Ascending aorta (tissue), 2 donors: ENCODE measurements at regions not wholly inside any gene's neighbourhood (a gene's known extent, or its start where the extent isn't known, plus 50 kb on each side); places are given as distances from the start of the nearest gene placed in this dataset.
"Not testable (repeated sequence)": the region's sequence is repeated elsewhere in the genome, so short reads cannot be mapped to it uniquely, and the experiment has no call there.

ENCODE experiments used
- DNase-seq, 2 donors: peaks; one replicate each; pipeline ENCODE4 v3.0.0-alpha.2; 2019; ENCODE audit warnings: low spot score in 2 of 2
- H3K27ac ChIP-seq, 2 donors: fragments of 200-600 bp; sonication (generic); one replicate each; pipeline ENCODE4 v1.5.1; 2016 to 2017; ENCODE audit warnings: mild to moderate bottlenecking in 1 of 2
- H3K27me3 ChIP-seq: fragments of 200-600 bp; sonication (generic); one replicate; pipeline ENCODE4 v1.5.1; 2017
- H3K36me3 ChIP-seq, 2 donors: fragments of 200-600 bp; sonication (generic); one replicate each; pipeline ENCODE4 v1.5.1; 2016
- H3K4me1 ChIP-seq, 2 donors: fragments of 200-600 bp; sonication (generic); one replicate each; pipeline ENCODE4 v1.5.1; 2016 to 2017; ENCODE audit warnings: mild to moderate bottlenecking in 1 of 2
- H3K4me3 ChIP-seq, 2 donors: fragments of 200-600 bp; sonication (generic); one replicate each; pipeline ENCODE4 v1.5.1; 2016 to 2017; ENCODE audit warnings: mild to moderate bottlenecking in 1 of 2
- H3K9me3 ChIP-seq, 2 donors: fragments of 200-600 bp; sonication (generic); one replicate each; pipeline ENCODE4 v1.5.1; 2016
- CTCF ChIP-seq, 3 experiments: fragments of 200-600 bp in 2 of 3; fragments of 450-650 bp in 1 of 3; sonication (generic) in 2 of 3; IDR thresholded peaks; one replicate each; pipeline ENCODE4 v1.5.1; 2016 to 2019; ENCODE audit warnings: antibody characterized with exemption in 3 of 3, mild to moderate bottlenecking in 1 of 3, moderate library complexity in 1 of 3
- intact Hi-C: fragments of 100-400 bp; cut with DNase I; formaldehyde crosslinking; loops from one replicate; pipeline ENCODE4 v1.15.1; 2023

- no peak for TF ChIP-seq CTCF (IDR thresholded peaks at IDR 0.05)
- Histone ChIP-seq H3K27ac (no peak overlapping the region), H3K9me3 (no peaks in the 10 kb centered on the region), H3K4me3 (no peak overlapping the region), H3K27me3 (no peaks in the 10 kb centered on the region), H3K36me3 (no peaks in the 10 kb centered on the region), H3K4me1 (no peaks in the 10 kb centered on the region)
- no peak for DNase-seq
- intact Hi-C loops = no loop called here
Measured at GRCh38 chr6:115190534-115190933, 847.7 kb upstream of the HS3ST5 start.

GRCh38 chr6:115175456-115175855, 832.6 kb upstream of the HS3ST5 start:
- H3K36me3 ChIP-seq, intact Hi-C loops: not testable (repeated sequence)

GRCh38 chr6:115165912-115166311, 823.1 kb upstream of the HS3ST5 start:
- DNase-seq, H3K36me3 ChIP-seq, H3K9me3 ChIP-seq, H3K4me3 ChIP-seq, H3K4me1 ChIP-seq, intact Hi-C loops, H3K27ac ChIP-seq, H3K27me3 ChIP-seq: not testable (repeated sequence)

More at GRCh38 chr6:115175456-115175855, 832.6 kb upstream of the HS3ST5 start:
- not testable (repeated sequence) for H3K27ac ChIP-seq, H3K27me3 ChIP-seq, H3K9me3 ChIP-seq, DNase-seq, H3K4me1 ChIP-seq, H3K4me3 ChIP-seq

GRCh38 chr6:115159733-115160132, 816.9 kb upstream of the HS3ST5 start:
- H3K4me1 ChIP-seq = no peaks in the 10 kb centered on the region
- DNase-seq = no peak

GRCh38 chr6:115137910-115138309, 795.1 kb upstream of the HS3ST5 start:
- intact Hi-C loops = no loop called here
- Histone ChIP-seq H3K4me1 (no peaks in the 10 kb centered on the region), H3K9me3 (no peaks in the 10 kb centered on the region), H3K27ac (no peak overlapping the region), H3K27me3 (no peaks in the 10 kb centered on the region), H3K36me3 (no peaks in the 10 kb centered on the region), H3K4me3 (no peak overlapping the region)
- no peak for DNase-seq
- TF ChIP-seq CTCF (IDR thresholded peaks at IDR 0.05) = no peak

More at GRCh38 chr6:115159733-115160132, 816.9 kb upstream of the HS3ST5 start:
- intact Hi-C loops = no loop called here
- TF ChIP-seq CTCF (IDR thresholded peaks at IDR 0.05) = no peak
- H3K36me3 ChIP-seq = no peaks in the 10 kb centered on the region
- H3K27me3 ChIP-seq = no peaks in the 10 kb centered on the region
- H3K9me3 ChIP-seq = no peaks in the 10 kb centered on the region
- H3K4me3 ChIP-seq = no peak overlapping the region
- no peak overlapping the region for H3K27ac ChIP-seq

GRCh38 chr6:115133790-115134189, 791.0 kb upstream of the HS3ST5 start:
- H3K4me1 ChIP-seq = no peaks in the 10 kb centered on the region
- no peak overlapping the region for H3K4me3 ChIP-seq
- TF ChIP-seq CTCF (IDR thresholded peaks at IDR 0.05) = no peak
- no peaks in the 10 kb centered on the region for H3K36me3 ChIP-seq
- H3K27me3 ChIP-seq = no peaks in the 10 kb centered on the region
- intact Hi-C loops = no loop called here
- no peaks in the 10 kb centered on the region for H3K9me3 ChIP-seq
- DNase-seq = no peak
- no peak overlapping the region for H3K27ac ChIP-seq
